K562 (cell line): ENCODE measurements at regions not wholly inside any gene's neighbourhood (a gene's known extent, or its start where the extent isn't known, plus 50 kb on each side); places are given as distances from the start of the nearest gene placed in this dataset.

ENCODE experiments used
- ATAC-seq: fragments of 200-7000 bp; cut with Tn5 transposase; 3 replicates; pipeline ENCODE4 v1.9.1; 2020; ENCODE audit warnings: moderate library complexity
- BruUV-seq: library from RNA; stranded (reverse); fragments of 400-500 nt; replicated peaks from 2 replicates; lab custom pipeline; 2021; lab: Mats Ljungman, UMichigan
- CTCF ChIA-PET: fragments of 300-600 bp; formaldehyde crosslinking; extraction: SDS; loops from one replicate; lab custom pipeline; 2021; ENCODE audit warnings: low intra/inter-chr PET ratio; lab: Yijun Ruan, JAX
- POLR2A ChIA-PET: fragments of 300-600, 350-650 bp; sonication (Branson Sonifier 250); formaldehyde crosslinking; extraction: SDS; loops from one replicate; lab custom pipeline; 2021; ENCODE audit warnings: antibody characterized with exemption, inconsistent platforms; lab: Yijun Ruan, JAX
- DNase-seq, 4 experiments: peaks; one replicate each; pipeline versions ENCODE4 v3.0.0 to v3.0.0-alpha.2; 2011 to 2018; ENCODE audit warnings: low spot score in 3 of 4, mixed read lengths in 3 of 4; ENCODE audit errors: extremely low read depth in 1 of 4
- FAIRE-seq: peaks from 2 replicates; lab custom pipeline; 2011; peaks lifted over from hg19 to GRCh38; lab: Jason Lieb, UNC
- H2AFZ ChIP-seq: 2 replicates; pipeline ENCODE4 v1.6.0; 2011; ENCODE audit warnings: low read depth, low read length, control low read depth, inconsistent platforms
- H3K27ac ChIP-seq: fragments of 200-600 bp; 3 replicates; pipeline ENCODE4 v1.8.0; 2011; ENCODE audit warnings: low read depth, mild to moderate bottlenecking, control low read depth, inconsistent platforms, low read length, moderate library complexity, mixed read lengths; ENCODE audit errors: extremely low read depth
- H3K27me3 ChIP-seq, 2 experiments: fragments of 300-600 bp in 1 of 2; 2 replicates in 1 of 2; 3 replicates in 1 of 2; pipeline versions ENCODE4 v1.6.0 to v1.8.0; 2011; ENCODE audit warnings: inconsistent platforms in 2 of 2, low read length in 2 of 2, mild to moderate bottlenecking in 1 of 2, mixed read lengths in 1 of 2, moderate library complexity in 1 of 2; ENCODE audit not compliant: control insufficient read depth in 2 of 2, insufficient read depth in 2 of 2
- H3K36me3 ChIP-seq: fragments of 300-600 bp; 3 replicates; pipeline ENCODE4 v1.8.0; 2011; ENCODE audit warnings: mild to moderate bottlenecking, low read length, inconsistent platforms; ENCODE audit not compliant: control insufficient read depth, insufficient read depth
- H3K4me1 ChIP-seq, 2 experiments: fragments of 200-600 bp in 1 of 2; replicated peaks in 1 of 2; 2 replicates in 1 of 2; 3 replicates in 1 of 2; pipeline versions ENCODE4 v1.5.1 to v1.8.0; 2011; ENCODE audit warnings: inconsistent platforms in 2 of 2, low read length in 2 of 2, mild to moderate bottlenecking in 1 of 2, mixed read lengths in 1 of 2, moderate library complexity in 1 of 2; ENCODE audit not compliant: control insufficient read depth in 2 of 2, insufficient read depth in 2 of 2
- H3K4me2 ChIP-seq: 2 replicates; pipeline ENCODE4 v1.6.1; 2011; ENCODE audit warnings: low read length, control low read depth, inconsistent platforms, mixed read lengths; ENCODE audit not compliant: insufficient read depth
- H3K4me3 ChIP-seq: fragments of 200-600 bp; sonication (generic), shearing (Covaris generic); 2 replicates; pipeline ENCODE4 v1.5.1; 2016; ENCODE audit warnings: control low read depth, inconsistent platforms
- H3K79me2 ChIP-seq: fragments of 200-600 bp; 3 replicates; pipeline ENCODE4 v1.8.0; 2011; ENCODE audit warnings: low read length, inconsistent platforms; ENCODE audit not compliant: control insufficient read depth, insufficient read depth
- H3K9ac ChIP-seq, 2 experiments: 2 replicates each; pipeline versions ENCODE4 v1.6.0 to v1.6.1; 2011; ENCODE audit warnings: low read depth in 2 of 2, low read length in 2 of 2, control low read depth in 1 of 2, inconsistent platforms in 1 of 2, mild to moderate bottlenecking in 1 of 2, mixed read lengths in 1 of 2; ENCODE audit not compliant: insufficient read depth in 1 of 2
- H3K9me1 ChIP-seq: one replicate; pipeline ENCODE4 v1.6.0; 2011; ENCODE audit warnings: inconsistent platforms, mild to moderate bottlenecking, low read length, moderate library complexity; ENCODE audit not compliant: control insufficient read depth, insufficient read depth
- H3K9me3 ChIP-seq: replicated peaks from 2 replicates; pipeline ENCODE4 v1.5.1; 2011; ENCODE audit warnings: low read depth, low read length, inconsistent platforms; ENCODE audit not compliant: control insufficient read depth, insufficient read depth
- H4K20me1 ChIP-seq: replicated peaks from 2 replicates; pipeline ENCODE4 v1.6.1; 2011; ENCODE audit warnings: low read length, inconsistent platforms, mixed read lengths; ENCODE audit not compliant: control insufficient read depth, insufficient read depth
- BRF1 ChIP-seq: IDR thresholded peaks from 3 replicates; pipeline ENCODE4 v1.6.1; 2011; ENCODE audit warnings: borderline replicate concordance, mild to moderate bottlenecking; ENCODE audit not compliant: insufficient read length; ENCODE audit errors: extremely low read depth
- KDM1A ChIP-seq, 2 experiments: fragments of 450-650 bp; IDR thresholded peaks; 2 replicates each; pipeline ENCODE4 v1.6.1; 2016; ENCODE audit warnings: mild to moderate bottlenecking in 2 of 2
- MAZ ChIP-seq, 2 experiments: fragments of 450-650 bp in 1 of 2; sonication (generic) in 1 of 2; formaldehyde crosslinking; IDR thresholded peaks in 1 of 2; conservative IDR thresholded peaks in 1 of 2; 2 replicates each; pipeline versions ENCODE4 v1.4.0 to v1.5.0; 2020; ENCODE audit warnings: mild to moderate bottlenecking in 1 of 2, missing genetic modification reagents in 1 of 2
- MXI1 ChIP-seq: IDR thresholded peaks from 2 replicates; pipeline ENCODE4 v1.6.1; 2011; ENCODE audit warnings: low read depth, mild to moderate bottlenecking, improper control_type of control experiment, low read length
- NONO ChIP-seq, 2 experiments: fragments of 200-400 bp in 1 of 2; fragments of 450-650 bp in 1 of 2; formaldehyde crosslinking in 1 of 2; IDR thresholded peaks; 2 replicates each; pipeline ENCODE4 v1.6.1; 2017; ENCODE audit warnings: low read depth in 2 of 2, mild to moderate bottlenecking in 2 of 2, moderate library complexity in 2 of 2, low read length in 1 of 2
- OTX1 ChIP-seq: fragments of 450-650 bp; formaldehyde crosslinking; IDR thresholded peaks from 2 replicates; pipeline ENCODE4 v1.4.0; 2022; ENCODE audit warnings: mild to moderate bottlenecking
- PCBP1 ChIP-seq: fragments of 200-400 bp; formaldehyde crosslinking; IDR thresholded peaks from 2 replicates; pipeline ENCODE4 v1.6.1; 2018; ENCODE audit warnings: mild to moderate bottlenecking, low read depth, low read length; ENCODE audit not compliant: poor library complexity, severe bottlenecking
- PCBP2 ChIP-seq: fragments of 200-400 bp; formaldehyde crosslinking; IDR thresholded peaks from 2 replicates; pipeline ENCODE4 v1.6.1; 2018; ENCODE audit warnings: low read length, low read depth, mild to moderate bottlenecking, moderate library complexity; ENCODE audit not compliant: poor library complexity, severe bottlenecking
- PHB2 ChIP-seq: fragments of 450-650 bp; IDR thresholded peaks from 2 replicates; pipeline ENCODE4 v1.6.1; 2017; ENCODE audit warnings: low read depth
- PURB ChIP-seq: sonication (generic); formaldehyde crosslinking; IDR thresholded peaks from 2 replicates; pipeline ENCODE4 v1.9.0; 2021; ENCODE audit warnings: low read depth, mild to moderate bottlenecking, missing genetic modification reagents
- SAFB ChIP-seq: fragments of 200-400 bp; formaldehyde crosslinking; IDR thresholded peaks from 2 replicates; pipeline ENCODE4 v1.6.1; 2017; ENCODE audit warnings: low read depth, low read length, borderline replicate concordance
- TAF7 ChIP-seq: fragments of 450-650 bp; IDR thresholded peaks from 2 replicates; pipeline ENCODE4 v1.6.1; 2016; ENCODE audit warnings: missing genetic modification characterization, missing compliant biosample characterization
- ZFP1 ChIP-seq: fragments of 450-650 bp; formaldehyde crosslinking; IDR thresholded peaks from 2 replicates; pipeline ENCODE4 v1.4.0; 2020; ENCODE audit warnings: mild to moderate bottlenecking, mixed read lengths
- ZNF668 ChIP-seq: fragments of 250-450 bp; sonication (Bioruptor Pico); IDR thresholded peaks from 2 replicates; pipeline ENCODE4 v1.8.0; 2022; ENCODE audit warnings: mild to moderate bottlenecking, inconsistent platforms
- ZZZ3 ChIP-seq: fragments of 450-650 bp; IDR thresholded peaks from 2 replicates; pipeline ENCODE4 v1.6.1; 2016; ENCODE audit warnings: antibody characterized with exemption, mild to moderate bottlenecking, moderate library complexity
- WGBS: fragments of 100-300 bp; shearing (Covaris generic); methylation state at CpG from one replicate; pipeline ENCODE4 v1.1.6; 2016; ENCODE audit warnings: low coverage, mixed read lengths; ENCODE audit not compliant: insufficient coverage; ENCODE audit errors: missing lambda C conversion rate; 5-methylcytosine and 5-hydroxymethylcytosine counted together
- in situ Hi-C: fragments of 300-500 bp; cut with MboI; formaldehyde crosslinking; loops from 4 replicates; pipeline ENCODE4 v1.15.0; 2018; ENCODE audit warnings: inconsistent platforms, mixed read lengths
- intact Hi-C: fragments of 100-400 bp; cut with micrococcal nuclease; formaldehyde crosslinking; loops from 2 replicates; pipeline ENCODE4 v1.14.2; 2022
- TF ChIP-seq, protein P1 (sequence below): fragments of 450-650 bp; IDR thresholded peaks from 2 replicates; pipeline ENCODE4 v1.6.1; 2016; ENCODE audit warnings: low read depth, mild to moderate bottlenecking, moderate library complexity
- TF ChIP-seq, protein P2 (sequence below): sonication (generic); formaldehyde crosslinking; IDR thresholded peaks from 2 replicates; pipeline ENCODE4 v1.8.1; 2022; ENCODE audit warnings: missing genetic modification reagents
- TF ChIP-seq, protein P3 (sequence below): conservative IDR thresholded peaks from 2 replicates; pipeline ENCODE4 v1.6.1; 2011; ENCODE audit warnings: low read depth, mild to moderate bottlenecking, low read length; ENCODE audit not compliant: control insufficient read depth
- TF ChIP-seq, protein P4 (sequence below): fragments of 250-450 bp; sonication (Bioruptor Pico); IDR thresholded peaks from 2 replicates; pipeline ENCODE4 v1.5.0; 2021; ENCODE audit warnings: mild to moderate bottlenecking, borderline replicate concordance

DNA sequence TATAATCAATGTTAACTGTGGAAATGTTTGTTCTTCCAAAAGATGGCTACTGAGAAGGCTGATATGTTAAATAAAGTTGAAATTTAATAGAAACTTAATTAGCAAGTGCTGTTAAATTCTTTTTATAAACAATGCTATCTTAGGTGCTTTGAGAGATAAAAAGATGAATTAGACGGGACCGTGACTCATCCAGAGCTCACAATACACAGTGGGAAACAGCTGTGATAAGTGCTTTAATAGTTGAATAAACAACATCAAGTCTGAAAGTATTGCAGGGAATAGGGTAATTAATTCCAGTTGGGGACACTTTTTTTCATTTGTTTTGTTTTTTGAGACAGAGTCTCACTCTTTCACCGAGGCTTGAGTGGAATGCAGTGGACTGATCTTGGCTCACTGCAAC is 85.5 kb upstream of the DTNA start:
- Histone ChIP-seq H3K36me3 (no peaks in the 10 kb centered on the region), H3K9me1 (no peaks in the 10 kb centered on the region), H3K4me3 (no peak overlapping the region), H3K27me3 (no peaks in the 10 kb centered on the region), H3K4me2 (no peak overlapping the region), H3K27ac (no peak overlapping the region), H3K4me1 (no peaks in the 10 kb centered on the region), H2AFZ (no peak overlapping the region), H4K20me1 (no peaks in the 10 kb centered on the region), H3K79me2 (no peaks in the 10 kb centered on the region), H3K9me3 (no peaks in the 10 kb centered on the region; the same call in 1 of the 2 replicates), H3K9ac (no peak overlapping the region)
- CTCF ChIA-PET, result no interaction called here
- in situ Hi-C loops, result no loop called here
- intact Hi-C loops, result no loop called here
- POLR2A ChIA-PET, result no interaction called here
- no peak for DNase-seq
- WGBS, result 0% methylated on average over 3 of the region's 3 CpGs
- TF ChIP-seq MXI1, result no peak
- TF ChIP-seq, protein P1, sequence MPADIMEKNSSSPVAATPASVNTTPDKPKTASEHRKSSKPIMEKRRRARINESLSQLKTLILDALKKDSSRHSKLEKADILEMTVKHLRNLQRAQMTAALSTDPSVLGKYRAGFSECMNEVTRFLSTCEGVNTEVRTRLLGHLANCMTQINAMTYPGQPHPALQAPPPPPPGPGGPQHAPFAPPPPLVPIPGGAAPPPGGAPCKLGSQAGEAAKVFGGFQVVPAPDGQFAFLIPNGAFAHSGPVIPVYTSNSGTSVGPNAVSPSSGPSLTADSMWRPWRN, result no peak
- no peak for TF ChIP-seq ZZZ3
- no peak for TF ChIP-seq ZNF668 (CRISPR knock-in tag)
- no peak for TF ChIP-seq PURB (CRISPR knock-in tag)
- no peak for TF ChIP-seq PHB2
- no peak for TF ChIP-seq NONO (IDR thresholded peaks at IDR 0.05; ENCODE audit: low read depth in 2 of 2, low read length in 1 of 2)
- TF ChIP-seq ZFP1 (CRISPR knock-in tag), result no peak
- TF ChIP-seq OTX1, result no peak
- TF ChIP-seq PCBP1, result no peak
- no peak for TF ChIP-seq PCBP2
- TF ChIP-seq, protein P2, sequence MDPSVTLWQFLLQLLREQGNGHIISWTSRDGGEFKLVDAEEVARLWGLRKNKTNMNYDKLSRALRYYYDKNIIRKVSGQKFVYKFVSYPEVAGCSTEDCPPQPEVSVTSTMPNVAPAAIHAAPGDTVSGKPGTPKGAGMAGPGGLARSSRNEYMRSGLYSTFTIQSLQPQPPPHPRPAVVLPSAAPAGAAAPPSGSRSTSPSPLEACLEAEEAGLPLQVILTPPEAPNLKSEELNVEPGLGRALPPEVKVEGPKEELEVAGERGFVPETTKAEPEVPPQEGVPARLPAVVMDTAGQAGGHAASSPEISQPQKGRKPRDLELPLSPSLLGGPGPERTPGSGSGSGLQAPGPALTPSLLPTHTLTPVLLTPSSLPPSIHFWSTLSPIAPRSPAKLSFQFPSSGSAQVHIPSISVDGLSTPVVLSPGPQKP (CRISPR knock-in tag), result no peak
- no peak for TF ChIP-seq KDM1A (IDR thresholded peaks at IDR 0.05)
- no peak for TF ChIP-seq TAF7 (tag)
- TF ChIP-seq, protein P3, sequence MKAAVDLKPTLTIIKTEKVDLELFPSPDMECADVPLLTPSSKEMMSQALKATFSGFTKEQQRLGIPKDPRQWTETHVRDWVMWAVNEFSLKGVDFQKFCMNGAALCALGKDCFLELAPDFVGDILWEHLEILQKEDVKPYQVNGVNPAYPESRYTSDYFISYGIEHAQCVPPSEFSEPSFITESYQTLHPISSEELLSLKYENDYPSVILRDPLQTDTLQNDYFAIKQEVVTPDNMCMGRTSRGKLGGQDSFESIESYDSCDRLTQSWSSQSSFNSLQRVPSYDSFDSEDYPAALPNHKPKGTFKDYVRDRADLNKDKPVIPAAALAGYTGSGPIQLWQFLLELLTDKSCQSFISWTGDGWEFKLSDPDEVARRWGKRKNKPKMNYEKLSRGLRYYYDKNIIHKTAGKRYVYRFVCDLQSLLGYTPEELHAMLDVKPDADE, result no peak
- TF ChIP-seq MAZ (CRISPR knock-in tag; conservative IDR thresholded peaks at IDR 0.05 in 1 of 2, IDR thresholded peaks at IDR 0.05 in 1 of 2), result no peak
- TF ChIP-seq SAFB, result no peak
- TF ChIP-seq, protein P4, sequence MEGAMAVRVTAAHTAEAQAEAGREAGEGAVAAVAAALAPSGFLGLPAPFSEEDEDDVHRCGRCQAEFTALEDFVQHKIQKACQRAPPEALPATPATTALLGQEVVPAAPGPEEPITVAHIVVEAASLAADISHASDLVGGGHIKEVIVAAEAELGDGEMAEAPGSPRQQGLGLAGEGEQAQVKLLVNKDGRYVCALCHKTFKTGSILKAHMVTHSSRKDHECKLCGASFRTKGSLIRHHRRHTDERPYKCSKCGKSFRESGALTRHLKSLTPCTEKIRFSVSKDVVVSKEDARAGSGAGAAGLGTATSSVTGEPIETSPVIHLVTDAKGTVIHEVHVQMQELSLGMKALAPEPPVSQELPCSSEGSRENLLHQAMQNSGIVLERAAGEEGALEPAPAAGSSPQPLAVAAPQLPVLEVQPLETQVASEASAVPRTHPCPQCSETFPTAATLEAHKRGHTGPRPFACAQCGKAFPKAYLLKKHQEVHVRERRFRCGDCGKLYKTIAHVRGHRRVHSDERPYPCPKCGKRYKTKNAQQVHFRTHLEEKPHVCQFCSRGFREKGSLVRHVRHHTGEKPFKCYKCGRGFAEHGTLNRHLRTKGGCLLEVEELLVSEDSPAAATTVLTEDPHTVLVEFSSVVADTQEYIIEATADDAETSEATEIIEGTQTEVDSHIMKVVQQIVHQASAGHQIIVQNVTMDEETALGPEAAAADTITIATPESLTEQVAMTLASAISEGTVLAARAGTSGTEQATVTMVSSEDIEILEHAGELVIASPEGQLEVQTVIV, result no peak
- TF ChIP-seq BRF1, result no peak
- no TSS peak for BruUV-seq
- FAIRE-seq, result no peak
- ATAC-seq, result no peak
